ENCODE measurements at regions not wholly inside any gene's neighbourhood (a gene's known extent, or its start where the extent isn't known, plus 50 kb on each side); places are given as distances from the start of the nearest gene placed in this dataset.

DNA sequence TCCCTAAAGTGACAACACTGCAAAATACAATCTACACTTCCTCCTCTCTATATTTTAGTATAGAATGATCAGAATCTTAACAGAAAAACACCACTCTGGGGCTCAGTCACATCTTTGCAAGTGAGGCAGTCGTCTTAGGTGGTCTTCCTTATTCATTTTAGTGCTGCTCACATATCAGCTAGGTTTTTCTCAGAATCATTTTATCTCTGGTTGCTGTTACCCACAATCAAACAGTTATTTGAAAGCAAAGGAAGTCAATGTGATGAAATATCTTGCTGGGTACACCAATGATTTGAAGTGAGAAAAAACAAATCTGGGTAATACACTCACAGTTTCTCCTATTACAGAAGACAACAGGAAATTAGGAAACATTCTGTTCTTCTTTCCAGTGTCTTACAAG, 275.2 kb downstream of the DSEL start:
- H2AFZ ChIP-seq (ENCODE audit: low read length): no peak overlapping the region
- TF ChIP-seq EZH2phosphoT487 (IDR thresholded peaks at IDR 0.05; ENCODE audit: low read length) (no peak), EZH2 (optimal IDR thresholded peaks at IDR 0.05; ENCODE audit: low read depth, low read length) (no peak)
- TF ChIP-seq, protein P1, sequence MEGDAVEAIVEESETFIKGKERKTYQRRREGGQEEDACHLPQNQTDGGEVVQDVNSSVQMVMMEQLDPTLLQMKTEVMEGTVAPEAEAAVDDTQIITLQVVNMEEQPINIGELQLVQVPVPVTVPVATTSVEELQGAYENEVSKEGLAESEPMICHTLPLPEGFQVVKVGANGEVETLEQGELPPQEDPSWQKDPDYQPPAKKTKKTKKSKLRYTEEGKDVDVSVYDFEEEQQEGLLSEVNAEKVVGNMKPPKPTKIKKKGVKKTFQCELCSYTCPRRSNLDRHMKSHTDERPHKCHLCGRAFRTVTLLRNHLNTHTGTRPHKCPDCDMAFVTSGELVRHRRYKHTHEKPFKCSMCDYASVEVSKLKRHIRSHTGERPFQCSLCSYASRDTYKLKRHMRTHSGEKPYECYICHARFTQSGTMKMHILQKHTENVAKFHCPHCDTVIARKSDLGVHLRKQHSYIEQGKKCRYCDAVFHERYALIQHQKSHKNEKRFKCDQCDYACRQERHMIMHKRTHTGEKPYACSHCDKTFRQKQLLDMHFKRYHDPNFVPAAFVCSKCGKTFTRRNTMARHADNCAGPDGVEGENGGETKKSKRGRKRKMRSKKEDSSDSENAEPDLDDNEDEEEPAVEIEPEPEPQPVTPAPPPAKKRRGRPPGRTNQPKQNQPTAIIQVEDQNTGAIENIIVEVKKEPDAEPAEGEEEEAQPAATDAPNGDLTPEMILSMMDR (IDR thresholded peaks at IDR 0.05; ENCODE audit: low read length): no peak
- no peaks in the 10 kb centered on the region for H3F3A ChIP-seq (ENCODE audit: insufficient read depth, low read length)
- H3K9me3 ChIP-seq (replicated peaks; ENCODE audit: insufficient read depth, low read length): no peaks in the 10 kb centered on the region
- no peak overlapping the region for H3K4me2 ChIP-seq (ENCODE audit: low read depth, low read length)
- no peak overlapping the region for H3K4me3 ChIP-seq (ENCODE audit: low read length)
- H3K4me1 ChIP-seq (ENCODE audit: low read length): no peaks in the 10 kb centered on the region
- no peaks in the 10 kb centered on the region for H4K20me1 ChIP-seq (ENCODE audit: insufficient read depth, low read length)
- no peak overlapping the region for H3K9ac ChIP-seq (ENCODE audit: low read length)
- no peak overlapping the region for H3K27ac ChIP-seq (ENCODE audit: low read length)
- no peaks in the 10 kb centered on the region for H3K36me3 ChIP-seq (replicated peaks; ENCODE audit: insufficient read depth, low read length)
- H3K9me2 ChIP-seq (replicated peaks; ENCODE audit: insufficient read depth, low read length): no peaks in the 10 kb centered on the region
- H3K79me2 ChIP-seq (ENCODE audit: low read length): no peaks in the 10 kb centered on the region
- no peaks in the 10 kb centered on the region for H3K27me3 ChIP-seq (replicated peaks; ENCODE audit: insufficient read depth, low read length)
- no peak for DNase-seq

DNA sequence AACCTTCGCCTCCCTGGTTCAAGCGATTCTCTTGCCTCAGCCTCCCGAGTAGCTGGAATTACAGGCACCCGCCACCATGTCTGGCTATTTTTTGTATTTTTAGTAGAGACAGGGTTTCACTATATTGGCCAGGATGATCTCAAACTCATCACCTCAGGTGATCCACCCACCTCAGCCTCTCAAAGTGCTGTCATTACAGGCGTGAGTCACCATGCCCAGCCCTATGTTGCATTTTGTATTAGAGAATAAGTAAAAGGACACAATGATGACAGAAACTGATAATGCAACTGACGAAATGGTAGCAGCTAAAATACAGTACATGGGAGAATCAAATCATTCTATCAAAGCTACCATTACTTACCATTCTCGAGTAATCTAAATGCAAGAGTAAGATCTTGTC, 276.7 kb downstream of the DSEL start:
- H4K20me1 ChIP-seq (ENCODE audit: insufficient read depth, low read length): no peaks in the 10 kb centered on the region
- DNase-seq: no peak
- no peak overlapping the region for H3K27ac ChIP-seq (ENCODE audit: low read length)
- no peaks in the 10 kb centered on the region for H3K4me1 ChIP-seq (ENCODE audit: low read length)
- no peaks in the 10 kb centered on the region for H3K36me3 ChIP-seq (replicated peaks; ENCODE audit: insufficient read depth, low read length)
- no peaks in the 10 kb centered on the region for H3K27me3 ChIP-seq (replicated peaks; ENCODE audit: insufficient read depth, low read length)
- no peaks in the 10 kb centered on the region for H3F3A ChIP-seq (ENCODE audit: insufficient read depth, low read length)
- H2AFZ ChIP-seq (ENCODE audit: low read length): no peak overlapping the region
- TF ChIP-seq EZH2phosphoT487 (IDR thresholded peaks at IDR 0.05; ENCODE audit: low read length): no peak
- TF ChIP-seq, protein P1 (IDR thresholded peaks at IDR 0.05; ENCODE audit: low read length): no peak
- TF ChIP-seq EZH2 (optimal IDR thresholded peaks at IDR 0.05; ENCODE audit: low read depth, low read length): no peak
- H3K9me2 ChIP-seq (replicated peaks; ENCODE audit: insufficient read depth, low read length): no peaks in the 10 kb centered on the region
- H3K4me2 ChIP-seq (ENCODE audit: low read depth, low read length): no peak overlapping the region
- H3K9me3 ChIP-seq (replicated peaks; ENCODE audit: insufficient read depth, low read length): no peaks in the 10 kb centered on the region
- no peak overlapping the region for H3K4me3 ChIP-seq (ENCODE audit: low read length)
- H3K9ac ChIP-seq (ENCODE audit: low read length): no peak overlapping the region
- H3K79me2 ChIP-seq (ENCODE audit: low read length): no peaks in the 10 kb centered on the region

DNA sequence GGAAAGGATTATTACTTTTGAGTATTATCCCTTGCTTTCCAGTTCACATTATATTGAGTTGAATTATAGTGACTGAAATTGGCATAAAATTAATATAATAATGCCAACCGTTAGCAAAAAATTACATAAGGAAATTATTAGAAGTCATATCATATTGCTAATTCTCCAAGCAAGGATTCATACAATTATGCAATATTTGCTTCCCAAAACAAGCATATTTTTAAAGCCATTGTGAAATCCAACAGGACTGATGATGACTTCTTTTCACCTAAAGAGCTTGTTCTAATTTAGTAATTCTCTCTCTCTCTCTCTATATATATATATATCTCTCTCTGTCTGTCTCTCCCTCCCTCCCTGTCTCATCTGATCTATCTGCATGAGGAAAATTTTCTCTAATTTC, 283.5 kb downstream of the DSEL start:
- H3K4me3 ChIP-seq (ENCODE audit: low read length): no peak overlapping the region
- H3K27ac ChIP-seq (ENCODE audit: low read length): no peak overlapping the region
- H3F3A ChIP-seq (ENCODE audit: insufficient read depth, low read length): no peaks in the 10 kb centered on the region
- H3K79me2 ChIP-seq (ENCODE audit: low read length): no peaks in the 10 kb centered on the region
- no peak overlapping the region for H3K9ac ChIP-seq (ENCODE audit: low read length)
- no peak for DNase-seq
- TF ChIP-seq EZH2phosphoT487 (IDR thresholded peaks at IDR 0.05; ENCODE audit: low read length) (no peak), EZH2 (optimal IDR thresholded peaks at IDR 0.05; ENCODE audit: low read depth, low read length) (no peak)
- TF ChIP-seq, protein P1 (IDR thresholded peaks at IDR 0.05; ENCODE audit: low read length): no peak
- H4K20me1 ChIP-seq (ENCODE audit: insufficient read depth, low read length): no peaks in the 10 kb centered on the region
- no peaks in the 10 kb centered on the region for H3K9me2 ChIP-seq (replicated peaks; ENCODE audit: insufficient read depth, low read length)
- no peak overlapping the region for H3K4me2 ChIP-seq (ENCODE audit: low read depth, low read length)
- no peaks in the 10 kb centered on the region for H3K4me1 ChIP-seq (ENCODE audit: low read length)
- no peak overlapping the region for H2AFZ ChIP-seq (ENCODE audit: low read length)
- no peaks in the 10 kb centered on the region for H3K9me3 ChIP-seq (replicated peaks; ENCODE audit: insufficient read depth, low read length)
- H3K27me3 ChIP-seq (replicated peaks; ENCODE audit: insufficient read depth, low read length): no peaks in the 10 kb centered on the region
- no peaks in the 10 kb centered on the region for H3K36me3 ChIP-seq (replicated peaks; ENCODE audit: insufficient read depth, low read length)
